Posterior vena cava (tissue), 2 donors: ENCODE measurements at regions not wholly inside any gene's neighbourhood (a gene's known extent, or its start where the extent isn't known, plus 50 kb on each side); places are given as distances from the start of the nearest gene placed in this dataset.

Experiments
- DNase-seq: peaks from one replicate; pipeline ENCODE4 v3.0.0-alpha.2; 2020; ENCODE audit warnings: low spot score
- intact Hi-C, 2 donors: fragments of 100-400 bp; cut with DNase I; formaldehyde crosslinking; loops; one replicate each; pipeline versions ENCODE4 v1.14.1 to v1.14.2; 2022 to 2023
- donor health status: DM: yes; HTN: yes; CAD: no.
- donor health status: DM: yes; HTN: yes; CAD: no.

DNA sequence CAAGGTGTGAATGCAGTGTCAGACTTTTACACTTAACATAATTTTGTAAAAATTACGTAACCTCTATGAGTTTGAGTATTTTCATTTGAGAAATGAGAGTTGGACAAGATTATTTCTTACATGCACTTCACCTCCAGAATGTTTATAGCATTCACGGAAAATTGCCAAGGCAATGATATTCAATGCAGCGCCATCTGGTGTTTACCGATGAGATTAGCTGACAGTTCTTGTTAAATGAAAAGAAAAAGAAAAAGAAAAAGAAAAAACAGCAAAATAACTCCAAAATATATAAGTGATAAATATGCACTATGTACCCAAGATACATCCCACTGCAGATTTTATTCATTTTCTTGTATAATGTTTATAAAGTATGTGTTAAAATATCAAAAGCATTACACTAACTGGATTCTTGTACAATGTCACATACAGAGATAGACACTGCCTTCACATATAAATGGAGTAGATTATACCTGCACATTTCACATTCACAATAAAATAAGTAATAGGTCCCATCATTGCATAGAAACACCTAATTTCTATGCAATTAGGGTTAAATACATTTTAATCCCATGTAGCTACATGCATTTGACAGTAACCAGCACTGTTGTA, 976.3 kb upstream of the FAT3 start:
- intact Hi-C loops: no loop called here
- no peak for DNase-seq

DNA sequence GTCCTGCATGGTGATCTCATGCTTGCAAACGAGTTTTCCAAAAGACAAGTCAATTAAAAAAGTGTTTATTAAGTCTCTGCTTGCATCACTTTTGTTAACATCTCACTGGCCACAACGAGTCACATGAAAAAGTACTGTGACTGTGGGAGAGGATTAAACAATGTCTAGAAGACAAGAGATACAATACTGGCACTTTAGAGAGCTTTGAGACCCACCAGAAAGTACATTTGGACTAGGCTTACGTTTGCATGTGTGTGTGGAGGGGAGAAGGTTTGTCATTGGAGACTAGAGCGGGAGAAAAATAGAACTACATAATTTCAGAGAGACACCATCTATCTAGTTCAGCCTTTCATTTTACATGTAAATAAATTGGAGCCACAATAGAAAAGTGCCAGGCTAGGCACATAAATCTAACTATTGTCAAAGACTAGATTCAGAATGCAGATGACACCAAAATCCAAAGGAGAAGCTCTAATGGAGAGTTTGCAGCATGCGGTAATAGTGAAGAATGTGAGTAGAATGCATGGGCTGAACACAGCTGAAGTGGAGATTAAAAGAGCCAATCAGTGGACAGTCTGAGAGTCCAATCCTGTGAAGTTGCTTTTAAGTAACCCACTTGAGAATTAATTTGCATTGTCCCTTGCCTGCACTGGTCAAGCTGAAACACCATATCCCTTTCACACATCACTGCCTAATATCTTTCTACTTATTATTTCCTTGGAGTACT, 977.4 kb upstream of the FAT3 start:
- intact Hi-C loops: no loop called here

DNA sequence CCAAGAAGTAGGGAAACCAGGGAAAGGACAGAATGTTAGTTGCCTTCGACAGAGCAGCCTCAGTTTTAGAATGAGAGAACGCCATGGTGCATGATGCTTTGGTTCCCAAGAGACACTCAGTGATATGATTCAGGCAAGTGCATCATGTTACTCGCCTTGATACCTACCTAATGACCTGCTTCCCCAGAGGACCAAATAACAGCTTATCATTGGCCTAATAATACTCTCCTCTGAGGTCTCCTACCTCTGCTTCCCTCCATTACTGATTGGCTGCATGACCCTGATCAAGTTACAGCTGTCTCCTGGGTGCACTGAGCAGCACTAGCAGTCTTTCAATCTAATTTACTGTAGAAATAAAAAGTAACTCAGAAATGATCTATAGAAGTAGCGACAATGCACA, 979.7 kb upstream of the FAT3 start:
- DNase-seq: no peak
- intact Hi-C loops: no loop called here

More for the DNA sequence above, 977.4 kb upstream of the FAT3 start:
- DNase-seq: no peak

GRCh38 chr11:91243630-91244029, 981.0 kb upstream of the FAT3 start:
- intact Hi-C loops: no loop called here

DNA sequence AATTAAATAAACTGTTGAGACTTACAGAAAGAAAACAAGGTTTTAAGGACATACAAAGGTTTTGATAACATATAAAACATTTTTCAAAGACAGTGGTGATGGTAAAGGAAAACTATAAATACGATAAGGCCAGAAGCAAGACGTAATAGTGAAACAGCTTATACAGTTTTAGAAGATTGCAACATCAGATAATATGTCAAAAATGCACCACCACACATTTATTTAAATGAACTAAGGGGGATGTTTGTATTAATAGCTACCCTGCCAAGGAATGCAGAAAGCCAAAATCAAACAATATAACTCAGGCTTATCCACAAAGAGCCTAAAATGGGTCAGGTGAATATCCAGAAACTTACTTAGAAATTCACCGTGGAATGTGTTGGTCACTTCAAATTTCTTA, 981.6 kb upstream of the FAT3 start:
- no peak for DNase-seq
- intact Hi-C loops: no loop called here

More at GRCh38 chr11:91243630-91244029, 981.0 kb upstream of the FAT3 start:
- DNase-seq: no peak

- DNase-seq: no peak
- intact Hi-C loops: no loop called here
These were observed 983.4 kb upstream of the FAT3 start for GRCh38 chr11:91241226-91241625.

- no peak for DNase-seq
- intact Hi-C loops: no loop called here
These were observed 985.3 kb upstream of the FAT3 start for GRCh38 chr11:91239359-91239758.

DNA sequence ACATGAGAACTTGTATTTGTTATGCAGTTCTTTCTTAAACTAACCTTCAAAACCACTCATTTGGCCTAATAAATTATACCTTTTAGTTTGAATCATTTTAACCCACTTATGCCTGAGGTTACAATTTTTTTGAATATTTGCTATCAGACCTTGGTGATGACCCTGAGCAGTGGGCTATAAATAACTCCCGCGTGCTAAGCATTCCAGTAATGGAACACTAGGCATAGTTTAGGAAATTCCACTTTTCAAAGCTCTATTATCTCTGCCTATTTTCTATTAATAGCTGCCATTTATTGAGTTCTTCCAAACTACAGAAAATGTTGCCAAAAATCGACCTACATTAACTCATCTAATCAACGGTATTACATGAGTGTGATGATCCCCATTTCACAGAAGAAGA, 993.4 kb upstream of the FAT3 start:
- no peak for DNase-seq
- intact Hi-C loops: no loop called here

- DNase-seq: no peak
- intact Hi-C loops: no loop called here
These were observed 994.0 kb upstream of the FAT3 start for GRCh38 chr11:91230647-91231046.

DNA sequence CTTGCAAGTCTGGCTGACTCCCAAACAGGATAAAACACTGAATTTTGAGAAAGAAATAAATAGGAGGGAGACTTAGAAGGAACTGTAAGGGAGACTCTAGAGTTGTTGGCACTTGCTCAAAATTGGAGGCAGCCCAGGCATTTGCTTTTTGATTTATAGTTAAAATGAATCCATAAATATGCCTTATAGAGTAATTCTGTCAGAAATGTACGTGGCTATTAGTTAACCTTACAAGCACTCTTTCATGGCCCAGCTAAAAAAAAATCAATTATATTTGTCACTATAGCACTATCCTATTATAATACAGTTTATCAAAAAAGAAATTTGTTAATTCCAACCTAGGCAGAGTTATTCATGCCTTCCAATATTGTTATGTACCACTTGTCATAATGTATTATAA, 1000.0 kb upstream of the CHORDC1 start:
- intact Hi-C loops: no loop called here
- DNase-seq: no peak

DNA sequence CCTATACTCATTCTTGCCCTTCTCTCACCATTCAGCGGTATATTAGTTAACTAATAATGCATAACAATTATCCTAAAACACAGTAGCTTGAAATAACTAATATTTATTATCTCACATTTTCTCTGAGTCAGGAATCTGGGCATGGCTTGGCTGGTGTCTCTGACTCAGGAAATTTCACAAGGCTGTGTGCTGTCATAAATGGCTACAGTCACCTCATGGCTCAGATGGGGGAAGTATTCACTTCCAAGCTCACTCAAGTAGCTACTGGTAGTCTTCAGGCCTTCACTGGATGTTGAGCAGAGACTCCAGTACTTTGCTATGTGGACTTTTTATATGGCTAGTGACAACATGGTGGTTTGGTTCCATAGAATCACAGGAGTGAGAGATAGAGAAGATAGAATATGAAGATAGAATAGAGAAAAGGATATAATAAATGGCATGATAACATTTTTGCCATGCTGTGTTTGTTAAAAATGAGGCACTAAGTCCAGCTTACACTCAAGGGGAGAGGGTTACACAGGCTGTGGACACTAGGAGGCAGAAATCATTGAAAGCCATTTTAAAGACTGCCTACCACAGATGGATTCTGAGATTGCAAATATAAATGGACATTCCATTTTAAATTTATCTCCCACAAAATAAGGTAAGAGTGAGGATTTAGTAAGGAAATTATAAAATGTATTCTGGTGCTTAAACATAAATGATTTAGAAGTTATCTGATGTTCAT, 997.8 kb upstream of the CHORDC1 start:
- intact Hi-C loops: no loop called here
- no peak for DNase-seq

GRCh38 chr11:91219535-91219934, 996.7 kb upstream of the CHORDC1 start:
- intact Hi-C loops: no loop called here
- DNase-seq: no peak

DNA sequence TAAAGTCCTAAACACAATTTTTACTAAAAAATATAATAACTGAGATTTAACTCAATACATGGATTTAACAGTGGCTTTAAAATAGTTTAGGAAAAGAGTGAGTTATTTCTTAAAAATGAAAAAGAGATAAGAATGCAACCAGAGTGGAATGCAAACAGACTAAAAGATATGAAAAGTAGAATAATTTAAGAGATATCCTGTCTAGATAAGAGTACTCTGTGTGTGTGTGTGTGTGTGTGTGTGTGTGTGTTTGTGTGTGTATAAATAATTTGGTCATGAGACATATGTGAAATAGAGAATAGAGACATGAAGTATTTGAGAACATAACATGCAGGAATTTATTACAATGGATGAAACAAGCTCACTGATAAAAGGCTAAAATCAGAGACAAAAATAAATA, 986.9 kb upstream of the CHORDC1 start:
- no peak for DNase-seq
- intact Hi-C loops: no loop called here

DNA sequence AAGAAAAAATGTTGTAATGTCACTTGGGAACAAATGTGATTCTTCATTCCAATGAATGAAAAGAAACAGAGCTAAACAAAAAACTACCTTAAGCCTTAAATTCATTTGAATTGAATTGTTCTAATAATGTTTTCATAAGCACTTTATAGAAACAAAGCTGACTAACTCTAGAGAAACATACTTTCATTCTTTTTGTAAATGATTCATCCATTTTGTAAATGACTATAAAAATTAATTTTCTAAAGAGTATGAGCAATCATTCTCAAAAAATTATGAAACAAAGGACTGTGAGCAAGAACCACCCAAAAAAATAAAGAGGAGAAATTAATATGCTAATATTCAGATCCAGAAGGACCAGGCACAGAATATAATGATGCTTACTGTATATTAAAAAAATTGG, 986.5 kb upstream of the CHORDC1 start:
- DNase-seq: no peak
- intact Hi-C loops: no loop called here

DNA sequence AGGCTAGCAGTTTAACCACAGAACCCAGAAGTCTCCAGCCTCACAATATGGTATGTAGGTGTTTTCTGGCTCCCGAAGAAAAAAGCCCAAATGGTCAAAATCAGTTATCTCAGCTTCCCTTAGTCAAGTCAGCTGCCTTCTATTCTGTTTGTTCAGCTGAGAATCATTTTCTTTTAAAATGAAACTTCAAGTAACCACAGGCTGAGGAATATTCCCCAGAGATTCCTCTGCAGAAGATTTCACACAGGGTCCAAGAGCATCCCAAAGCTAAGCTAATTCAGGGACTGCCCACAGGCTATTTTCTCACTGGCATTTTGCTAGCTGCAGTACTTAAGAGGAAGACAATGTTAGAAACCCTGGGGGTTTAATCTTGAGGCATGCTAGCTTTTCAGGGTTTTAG, 977.0 kb upstream of the CHORDC1 start:
- DNase-seq: no peak
- intact Hi-C loops: no loop called here

DNA sequence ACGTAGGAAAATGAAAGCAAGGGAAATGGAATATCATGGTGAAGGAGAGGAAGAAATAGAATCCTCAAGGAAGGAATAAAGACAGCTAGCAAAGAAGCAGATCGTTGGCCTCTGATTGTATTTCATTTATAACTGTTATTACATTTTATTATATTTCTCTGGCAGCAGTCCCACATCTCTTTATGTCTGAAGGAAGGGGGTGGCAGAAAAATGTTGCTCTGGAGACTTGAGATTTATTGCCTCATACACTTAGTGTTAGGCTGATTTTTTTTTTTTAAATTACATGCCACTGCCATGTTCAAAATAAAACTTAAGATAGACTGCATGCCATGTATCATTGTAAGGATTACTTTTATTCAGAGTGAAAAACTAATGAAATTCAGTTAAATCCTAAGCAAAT, 971.7 kb upstream of the CHORDC1 start:
- DNase-seq: no peak
- intact Hi-C loops: no loop called here

GRCh38 chr11:91188484-91188883, 965.6 kb upstream of the CHORDC1 start:
- no peak for DNase-seq
- intact Hi-C loops: no loop called here

DNA sequence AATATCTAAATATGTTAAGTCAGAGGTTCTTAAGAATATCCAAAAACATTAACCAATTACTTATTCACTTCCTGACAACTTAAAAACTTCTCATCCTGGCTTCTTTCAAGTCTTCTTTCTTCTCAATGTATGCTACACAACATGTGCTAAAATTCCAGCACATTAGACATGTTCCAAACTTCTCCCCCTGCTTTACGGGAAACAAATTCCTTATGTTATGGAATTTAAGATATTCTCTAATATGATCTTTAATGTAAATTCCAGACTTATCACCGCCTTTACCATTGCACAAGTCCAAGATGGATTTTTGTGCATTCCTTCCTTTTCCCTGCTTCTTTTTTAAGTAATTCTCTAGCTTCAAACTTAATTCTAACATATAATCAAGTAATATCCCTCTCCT, 964.5 kb upstream of the CHORDC1 start:
- intact Hi-C loops: no loop called here
- DNase-seq: no peak

DNA sequence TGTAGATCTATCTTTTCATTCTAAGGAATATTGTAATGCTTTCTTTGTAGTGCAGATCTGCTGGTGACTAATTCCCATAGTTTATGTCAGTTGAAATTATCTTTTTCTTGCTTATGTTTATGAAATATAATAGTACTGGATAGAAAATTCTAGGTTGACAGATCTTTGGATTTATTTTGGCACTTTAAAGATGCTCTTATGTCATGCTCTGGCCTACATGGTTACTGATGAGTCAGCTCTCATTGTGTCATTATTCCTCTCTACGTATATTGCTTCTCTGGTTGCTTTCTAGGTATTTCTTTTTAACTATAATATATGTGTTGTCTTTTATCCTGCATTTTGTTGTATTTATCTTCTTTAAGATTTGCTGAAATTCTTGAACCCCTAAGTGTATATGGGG, 955.5 kb upstream of the CHORDC1 start:
- DNase-seq: no peak
- intact Hi-C loops: no loop called here

DNA sequence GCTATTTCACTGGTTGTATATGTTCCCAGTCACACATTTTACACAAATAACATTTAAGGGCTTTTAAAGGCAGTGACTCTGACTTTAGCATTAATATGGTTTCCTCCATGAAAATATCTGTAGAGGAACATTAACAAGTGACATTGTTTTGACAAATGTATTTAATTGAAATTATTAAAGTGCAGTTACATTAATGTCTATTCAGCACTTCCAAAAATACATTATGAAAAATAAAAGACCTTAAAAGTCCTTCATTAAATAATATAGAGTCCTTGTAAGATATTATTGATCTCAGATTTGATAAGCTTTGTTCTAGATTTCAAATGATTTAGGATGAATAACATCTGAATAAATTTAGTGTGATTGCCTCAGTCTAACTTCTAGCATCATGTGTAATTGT, 951.9 kb upstream of the CHORDC1 start:
- intact Hi-C loops: no loop called here
- DNase-seq: no peak

DNA sequence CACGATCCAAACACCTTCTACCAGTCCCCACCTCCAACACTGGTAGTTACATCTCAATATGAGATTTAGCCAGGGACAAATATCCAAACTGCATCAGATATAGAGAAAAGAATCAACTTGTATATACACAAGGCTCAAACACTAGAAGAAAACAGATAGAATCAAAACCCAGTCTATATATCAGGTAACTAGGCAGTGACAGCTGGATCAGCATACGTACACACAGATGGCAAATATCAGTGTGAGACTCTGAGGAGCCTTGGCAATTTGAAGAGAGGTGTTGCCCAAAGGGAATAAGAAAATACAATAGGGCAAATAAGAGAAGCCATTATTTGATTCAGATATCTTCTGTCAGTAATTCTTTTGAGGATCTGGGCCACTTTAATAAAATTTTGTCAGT, 951.3 kb upstream of the CHORDC1 start:
- DNase-seq: no peak
- intact Hi-C loops: no loop called here
